ENCODE measurements at regions not wholly inside any gene's neighbourhood (a gene's known extent, or its start where the extent isn't known, plus 50 kb on each side); places are given as distances from the start of the nearest gene placed in this dataset.

GRCh38 chr2:207251573-207252192 lies 85.9 kb upstream of the KLF7 start:
- H2AFZ ChIP-seq (ENCODE audit: low read length) = no peak overlapping the region
- H3K36me3 ChIP-seq (ENCODE audit: insufficient read depth, low read length) = no peaks in the 10 kb centered on the region
- no peaks in the 10 kb centered on the region for H3K9me2 ChIP-seq (replicated peaks; ENCODE audit: insufficient read depth, low read length)
- peaks cover 20% of the 10 kb centered on the region for H3K79me2 ChIP-seq (ENCODE audit: low read length)
- peak overlapping the region; percentile 88 for H3K9ac ChIP-seq (ENCODE audit: low read length)
- peak overlapping the region; percentile 99 for H3K27ac ChIP-seq (ENCODE audit: low read length)
- peaks cover 71% of the 10 kb centered on the region for H3K4me1 ChIP-seq (ENCODE audit: low read length)
- no peak for DNase-seq
- H3K4me3 ChIP-seq (ENCODE audit: low read length) = peak overlapping the region; percentile 70
- no peaks in the 10 kb centered on the region for H3K9me3 ChIP-seq (ENCODE audit: low read length)
- H3K27me3 ChIP-seq (ENCODE audit: low read length) = no peaks in the 10 kb centered on the region
- H3K4me2 ChIP-seq (ENCODE audit: low read depth, low read length, poor library complexity, severe bottlenecking) = peak overlapping the region; percentile 87
- H4K20me1 ChIP-seq (ENCODE audit: insufficient read depth, low read depth, low read length) = no peaks in the 10 kb centered on the region

DNA sequence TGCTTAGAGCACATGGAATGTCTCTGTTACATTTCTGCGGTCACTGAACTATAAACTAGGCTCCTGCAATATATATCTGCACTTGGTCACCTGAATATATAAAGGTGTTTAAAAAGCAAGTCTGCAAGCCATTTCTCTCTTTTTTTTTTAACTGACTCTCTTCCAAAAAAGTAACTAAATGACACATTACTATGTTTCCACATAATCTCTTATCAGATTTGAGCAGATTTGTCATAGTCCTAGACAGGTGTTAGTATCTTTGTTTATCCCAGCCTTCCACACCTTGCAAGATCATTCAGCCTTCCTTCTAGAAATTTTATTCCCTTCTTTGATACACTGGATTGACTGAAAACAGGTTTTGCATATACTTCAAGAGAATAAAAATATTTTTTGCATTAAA lies 86.7 kb upstream of the KLF7 start:
- Histone ChIP-seq H3K27ac (ENCODE audit: low read length) (peak overlapping the region; percentile 99), H4K20me1 (ENCODE audit: insufficient read depth, low read depth, low read length) (no peaks in the 10 kb centered on the region), H3K9me2 (replicated peaks; ENCODE audit: insufficient read depth, low read length) (no peaks in the 10 kb centered on the region), H3K4me1 (ENCODE audit: low read length) (peaks cover 79% of the 10 kb centered on the region), H3K9ac (ENCODE audit: low read length) (peak overlapping the region; percentile 88), H3K4me2 (ENCODE audit: low read depth, low read length, poor library complexity, severe bottlenecking) (peak overlapping the region; percentile 87), H3K27me3 (ENCODE audit: low read length) (no peaks in the 10 kb centered on the region), H3K9me3 (ENCODE audit: low read length) (no peaks in the 10 kb centered on the region), H2AFZ (ENCODE audit: low read length) (no peak overlapping the region), H3K79me2 (ENCODE audit: low read length) (peaks cover 20% of the 10 kb centered on the region), H3K4me3 (ENCODE audit: low read length) (peak overlapping the region; percentile 70), H3K36me3 (ENCODE audit: insufficient read depth, low read length) (no peaks in the 10 kb centered on the region)
- DNase-seq = no peak

DNA sequence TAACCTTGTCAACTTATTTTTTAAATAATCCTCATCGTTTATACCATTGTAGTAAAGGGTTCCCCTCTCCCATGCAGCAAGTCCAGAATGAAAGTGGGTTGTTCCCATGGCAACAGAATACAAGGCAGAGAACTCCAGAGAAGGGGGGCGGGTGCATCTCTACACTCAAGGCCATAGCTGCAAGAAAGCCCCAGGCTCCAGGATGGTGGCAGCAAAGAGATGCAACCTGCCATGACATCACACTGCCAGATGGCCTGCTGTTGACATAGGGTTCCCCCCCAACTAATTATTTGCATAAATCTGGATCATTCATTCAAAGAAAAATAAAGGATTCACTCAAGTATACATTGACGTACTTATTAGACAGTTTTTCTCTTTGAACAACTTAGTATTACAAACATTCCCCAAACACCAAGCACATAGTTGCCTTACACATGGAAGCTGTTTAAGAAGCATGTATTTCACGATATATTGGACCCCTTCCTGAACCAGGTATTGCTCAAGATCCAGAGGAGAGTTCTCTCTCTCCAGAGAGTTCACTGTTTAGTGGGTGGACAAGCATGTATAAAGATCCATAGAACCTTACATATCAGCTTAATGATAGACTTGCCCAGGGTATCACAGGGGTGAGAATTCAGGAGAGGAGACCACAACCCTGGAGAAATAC lies 87.4 kb upstream of the KLF7 start:
- Histone ChIP-seq H2AFZ (ENCODE audit: low read length) (0 out of 2 replicates have a peak overlapping the region, but pooled peaks have one; percentile 14), H3K36me3 (ENCODE audit: insufficient read depth, low read length) (no peaks in the 10 kb centered on the region), H3K9me2 (replicated peaks; ENCODE audit: insufficient read depth, low read length) (no peaks in the 10 kb centered on the region), H3K9me3 (ENCODE audit: low read length) (no peaks in the 10 kb centered on the region), H3K27ac (ENCODE audit: low read length) (peak overlapping the region; percentile 99), H3K27me3 (ENCODE audit: low read length) (no peaks in the 10 kb centered on the region), H3K79me2 (ENCODE audit: low read length) (peaks cover 20% of the 10 kb centered on the region), H3K4me3 (ENCODE audit: low read length) (peak overlapping the region; percentile 70), H3K4me2 (ENCODE audit: low read depth, low read length, poor library complexity, severe bottlenecking) (peak overlapping the region; percentile 87), H3K9ac (ENCODE audit: low read length) (peak overlapping the region; percentile 88), H3K4me1 (ENCODE audit: low read length) (peaks cover 86% of the 10 kb centered on the region), H4K20me1 (ENCODE audit: insufficient read depth, low read depth, low read length) (no peaks in the 10 kb centered on the region)
- peak; percentile 90 for DNase-seq

GRCh38 chr2:207253666-207254345 lies 88.1 kb upstream of the KLF7 start:
- peak; percentile 72 for DNase-seq
- peak overlapping the region; percentile 70 for H3K4me3 ChIP-seq (ENCODE audit: low read length)
- H3K27ac ChIP-seq (ENCODE audit: low read length) = peak overlapping the region; percentile 99
- no peaks in the 10 kb centered on the region for H3K36me3 ChIP-seq (ENCODE audit: insufficient read depth, low read length)
- no peaks in the 10 kb centered on the region for H3K9me2 ChIP-seq (replicated peaks; ENCODE audit: insufficient read depth, low read length)
- H3K4me2 ChIP-seq (ENCODE audit: low read depth, low read length, poor library complexity, severe bottlenecking) = peak overlapping the region; percentile 87
- peaks cover 20% of the 10 kb centered on the region for H3K79me2 ChIP-seq (ENCODE audit: low read length)
- H2AFZ ChIP-seq (ENCODE audit: low read length) = 0 out of 2 replicates have a peak overlapping the region, but pooled peaks have one; percentile 14
- no peaks in the 10 kb centered on the region for H3K27me3 ChIP-seq (ENCODE audit: low read length)
- peak overlapping the region; percentile 88 for H3K9ac ChIP-seq (ENCODE audit: low read length)
- H4K20me1 ChIP-seq (ENCODE audit: insufficient read depth, low read depth, low read length) = no peaks in the 10 kb centered on the region
- peaks cover 92% of the 10 kb centered on the region for H3K4me1 ChIP-seq (ENCODE audit: low read length)
- H3K9me3 ChIP-seq (ENCODE audit: low read length) = no peaks in the 10 kb centered on the region

DNA sequence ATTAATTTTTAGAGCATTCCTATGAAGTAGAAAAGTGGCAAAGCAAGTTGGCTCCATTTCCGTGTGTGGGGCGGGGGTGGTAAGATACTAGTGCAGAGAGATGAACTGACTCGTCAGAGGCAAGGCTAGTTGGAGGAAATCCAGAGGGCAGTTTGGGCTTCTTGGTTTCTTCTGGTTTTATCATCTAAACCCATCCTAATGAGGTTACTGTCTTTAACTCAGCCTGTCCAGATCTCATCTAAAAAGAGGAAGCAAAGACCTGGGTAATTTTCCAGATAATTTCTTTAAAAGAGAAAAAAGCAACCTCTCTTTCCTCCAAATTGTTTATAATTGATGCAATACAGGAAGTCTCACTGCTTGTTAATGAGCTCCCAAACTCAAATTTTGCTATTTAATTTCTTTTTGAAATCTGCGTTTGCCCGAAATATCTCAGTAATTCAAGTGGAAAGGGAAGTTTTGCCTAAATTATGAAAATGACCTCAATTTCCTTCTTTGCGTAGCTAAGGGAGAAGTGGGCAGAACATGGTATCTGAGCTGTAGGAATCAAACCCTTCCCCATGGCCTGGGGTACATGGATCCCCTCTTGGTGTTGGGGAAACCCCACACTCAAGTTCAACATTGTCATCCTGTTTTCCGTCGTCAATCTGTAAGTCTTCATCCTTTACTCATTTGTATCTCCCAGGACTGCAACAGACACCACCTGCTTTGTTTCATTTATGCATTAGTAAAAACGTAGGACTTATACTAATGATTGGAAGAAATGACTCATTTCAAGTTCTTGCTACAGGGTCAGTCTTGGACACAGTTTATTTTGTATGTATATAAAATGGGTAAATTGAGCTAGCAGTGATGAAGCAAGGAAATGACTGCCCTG lies 89.1 kb upstream of the KLF7 start:
- peak; percentile 94 for DNase-seq
- H3K9me2 ChIP-seq (replicated peaks; ENCODE audit: insufficient read depth, low read length) = no peaks in the 10 kb centered on the region
- no peaks in the 10 kb centered on the region for H4K20me1 ChIP-seq (ENCODE audit: insufficient read depth, low read depth, low read length)
- peaks cover 12% of the 10 kb centered on the region for H3K79me2 ChIP-seq (ENCODE audit: low read length)
- no peaks in the 10 kb centered on the region for H3K9me3 ChIP-seq (ENCODE audit: low read length)
- no peaks in the 10 kb centered on the region for H3K27me3 ChIP-seq (ENCODE audit: low read length)
- H3K9ac ChIP-seq (ENCODE audit: low read length) = peak overlapping the region; percentile 88
- no peaks in the 10 kb centered on the region for H3K36me3 ChIP-seq (ENCODE audit: insufficient read depth, low read length)
- H2AFZ ChIP-seq (ENCODE audit: low read length) = no peak overlapping the region
- peaks cover 97% of the 10 kb centered on the region for H3K4me1 ChIP-seq (ENCODE audit: low read length)
- H3K4me2 ChIP-seq (ENCODE audit: low read depth, low read length, poor library complexity, severe bottlenecking) = peak overlapping the region; percentile 87
- H3K4me3 ChIP-seq (ENCODE audit: low read length) = peak overlapping the region; percentile 70
- peak overlapping the region; percentile 99 for H3K27ac ChIP-seq (ENCODE audit: low read length)

GRCh38 chr2:207255565-207256470 lies 90.1 kb upstream of the KLF7 start:
- Histone ChIP-seq H3K4me2 (ENCODE audit: low read depth, low read length, poor library complexity, severe bottlenecking) (peak overlapping the region; percentile 87), H3K9me3 (ENCODE audit: low read length) (no peaks in the 10 kb centered on the region), H3K27me3 (ENCODE audit: low read length) (no peaks in the 10 kb centered on the region), H2AFZ (ENCODE audit: low read length) (no peak overlapping the region), H3K27ac (ENCODE audit: low read length) (peak overlapping the region; percentile 99), H3K9ac (ENCODE audit: low read length) (peak overlapping the region; percentile 88), H4K20me1 (ENCODE audit: insufficient read depth, low read depth, low read length) (no peaks in the 10 kb centered on the region), H3K4me1 (ENCODE audit: low read length) (peaks cover 99% of the 10 kb centered on the region), H3K79me2 (ENCODE audit: low read length) (peaks cover 9% of the 10 kb centered on the region), H3K36me3 (ENCODE audit: insufficient read depth, low read length) (no peaks in the 10 kb centered on the region), H3K9me2 (replicated peaks; ENCODE audit: insufficient read depth, low read length) (no peaks in the 10 kb centered on the region), H3K4me3 (ENCODE audit: low read length) (peak overlapping the region; percentile 70)
- DNase-seq = peak; percentile 90

DNA sequence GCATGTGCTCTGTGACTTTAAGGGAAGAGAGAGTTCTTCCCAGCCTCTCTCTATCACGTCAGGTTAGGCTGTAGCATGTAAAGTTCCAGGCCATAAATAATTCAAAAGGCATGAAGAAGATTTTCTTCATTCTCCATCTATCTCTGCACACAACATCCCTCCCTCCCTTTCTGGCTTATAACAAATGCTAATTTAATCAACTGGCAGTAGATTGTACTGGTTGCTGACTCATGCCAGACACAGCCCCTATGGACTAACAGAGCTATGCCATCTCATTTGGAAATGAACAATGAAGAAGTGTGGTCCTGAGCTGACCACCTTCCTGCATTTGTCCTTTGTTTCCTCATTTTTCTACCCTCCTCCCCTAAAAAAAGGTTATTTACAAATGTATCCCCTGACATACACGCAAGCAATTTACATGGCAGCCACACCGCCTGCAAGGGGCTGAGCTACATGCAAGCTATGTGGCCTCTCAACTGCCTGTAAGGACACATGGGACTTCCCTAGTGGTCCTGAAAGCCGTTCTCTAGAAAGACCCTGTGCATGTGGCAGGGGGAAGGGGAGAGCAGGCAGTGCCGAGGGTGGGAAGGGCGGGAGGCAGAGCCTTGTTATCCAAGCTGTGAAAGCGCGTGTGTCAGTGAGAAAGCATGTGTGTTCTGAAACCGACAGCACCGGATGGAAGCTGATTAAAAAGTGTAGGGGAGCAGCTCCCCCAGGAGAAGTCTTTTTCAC lies 90.9 kb upstream of the KLF7 start:
- H3K27ac ChIP-seq (ENCODE audit: low read length) = peak overlapping the region; percentile 99
- peaks cover 94% of the 10 kb centered on the region for H3K4me1 ChIP-seq (ENCODE audit: low read length)
- no peaks in the 10 kb centered on the region for H3K27me3 ChIP-seq (ENCODE audit: low read length)
- H3K9me3 ChIP-seq (ENCODE audit: low read length) = no peaks in the 10 kb centered on the region
- no peak overlapping the region for H2AFZ ChIP-seq (ENCODE audit: low read length)
- H3K36me3 ChIP-seq (ENCODE audit: insufficient read depth, low read length) = no peaks in the 10 kb centered on the region
- H3K79me2 ChIP-seq (ENCODE audit: low read length) = peaks cover 3% of the 10 kb centered on the region
- H3K4me2 ChIP-seq (ENCODE audit: low read depth, low read length, poor library complexity, severe bottlenecking) = peak overlapping the region; percentile 87
- no peaks in the 10 kb centered on the region for H3K9me2 ChIP-seq (replicated peaks; ENCODE audit: insufficient read depth, low read length)
- H4K20me1 ChIP-seq (ENCODE audit: insufficient read depth, low read depth, low read length) = no peaks in the 10 kb centered on the region
- peak overlapping the region; percentile 70 for H3K4me3 ChIP-seq (ENCODE audit: low read length)
- peak overlapping the region; percentile 88 for H3K9ac ChIP-seq (ENCODE audit: low read length)
- peak; percentile 93 for DNase-seq
